Natural killer cell (primary cell): ENCODE measurements at regions not wholly inside any gene's neighbourhood (a gene's known extent, or its start where the extent isn't known, plus 50 kb on each side); places are given as distances from the start of the nearest gene placed in this dataset.

Source experiments
- ATAC-seq, 3 donors: fragments of 150-1000 bp in 2 of 3; fragments of 200-7000 bp in 1 of 3; cut with Tn5 transposase; 1 replicate in 1 of 3; 2 replicates in 2 of 3; pipeline ENCODE4 v1.10.0; 2021; ENCODE audit warnings: mild to moderate bottlenecking in 2 of 3, moderate library complexity in 2 of 3
- DNase-seq, 2 donors: peaks; one replicate each; pipeline versions ENCODE4 v3.0.0 to v3.0.0-alpha.2; 2013 to 2021; ENCODE audit warnings: mixed read lengths in 1 of 2
- H3K27ac ChIP-seq: one replicate; pipeline ENCODE4 v1.5.1; 2013; ENCODE audit warnings: mild to moderate bottlenecking, low read length
- H3K27me3 ChIP-seq: one replicate; pipeline ENCODE4 v1.6.1; 2013; ENCODE audit warnings: low read length; ENCODE audit not compliant: control insufficient read depth, insufficient read depth
- H3K36me3 ChIP-seq: one replicate; pipeline ENCODE4 v1.6.1; 2013; ENCODE audit warnings: low read length; ENCODE audit not compliant: control insufficient read depth, insufficient read depth
- H3K4me1 ChIP-seq: one replicate; pipeline ENCODE4 v1.6.1; 2013; ENCODE audit warnings: low read length; ENCODE audit not compliant: control insufficient read depth, insufficient read depth
- H3K4me3 ChIP-seq: one replicate; pipeline ENCODE4 v1.5.1; 2013; ENCODE audit warnings: low read length
- H3K9me3 ChIP-seq: one replicate; pipeline ENCODE4 v1.6.1; 2013; ENCODE audit warnings: low read length; ENCODE audit not compliant: control insufficient read depth, insufficient read depth
- H3K27ac Mint-ChIP-seq, 2 donors: one replicate each; pipeline ENCODE4 v1.8.0; 2022; ENCODE audit warnings: mild to moderate bottlenecking in 2 of 2, mixed read lengths in 2 of 2, moderate library complexity in 1 of 2
- H3K27me3 Mint-ChIP-seq, 2 donors: one replicate each; pipeline ENCODE4 v1.8.0; 2022; ENCODE audit warnings: low read depth in 2 of 2, mixed read lengths in 2 of 2
- H3K36me3 Mint-ChIP-seq: one replicate; pipeline ENCODE4 v1.8.0; 2022; ENCODE audit warnings: mixed read lengths
- H3K4me1 Mint-ChIP-seq, 2 donors: one replicate each; pipeline ENCODE4 v1.8.0; 2022; ENCODE audit warnings: mixed read lengths in 2 of 2
- H3K4me3 Mint-ChIP-seq: one replicate; pipeline ENCODE4 v1.8.0; 2022; ENCODE audit warnings: mild to moderate bottlenecking, moderate library complexity, mixed read lengths
- H3K9me3 Mint-ChIP-seq, 2 donors: one replicate each; pipeline ENCODE4 v1.8.0; 2022; ENCODE audit warnings: mixed read lengths in 2 of 2
- CTCF ChIP-seq: fragments of 200-600 bp; IDR thresholded peaks from one replicate; pipeline ENCODE4 v1.8.0; 2022; ENCODE audit warnings: antibody characterized with exemption
- WGBS: methylation state at CpG from one replicate; pipeline ENCODE4 v1.1.7; 2013; ENCODE audit warnings: missing lambda C conversion rate; ENCODE audit not compliant: insufficient coverage; 5-methylcytosine and 5-hydroxymethylcytosine counted together
- intact Hi-C: fragments of 100-400 bp; cut with micrococcal nuclease; formaldehyde crosslinking; loops from one replicate; pipeline ENCODE4 v1.14.2; 2022

GRCh38 chr3:144286235-144286910, 314.8 kb downstream of the DIPK2A start:
- no peaks in the 10 kb centered on the region for H3K27me3 ChIP-seq
- no peak overlapping the region for H3K4me3 ChIP-seq
- peaks cover 2 to 3% of the 10 kb centered on the region in 2 donors for H3K9me3 Mint-ChIP-seq
- no peak overlapping the region for H3K4me3 Mint-ChIP-seq
- no peaks in the 10 kb centered on the region for H3K9me3 ChIP-seq
- no peak for DNase-seq
- H3K4me1 ChIP-seq, result no peaks in the 10 kb centered on the region
- WGBS, result 84% methylated on average over 4 of the region's 6 CpGs
- no peaks in the 10 kb centered on the region for H3K4me1 Mint-ChIP-seq
- no peak overlapping the region for H3K27ac Mint-ChIP-seq
- H3K27ac ChIP-seq, result no peak overlapping the region
- no peak for ATAC-seq
- H3K27me3 Mint-ChIP-seq, result no peaks in the 10 kb centered on the region
- no peaks in the 10 kb centered on the region for H3K36me3 Mint-ChIP-seq
- H3K36me3 ChIP-seq, result no peaks in the 10 kb centered on the region
- intact Hi-C loops, result no loop called here
- TF ChIP-seq CTCF, result no peak

GRCh38 chr3:144287001-144287400, 315.4 kb downstream of the DIPK2A start:
- no peaks in the 10 kb centered on the region for H3K27me3 ChIP-seq
- no peak for ATAC-seq
- DNase-seq, result no peak
- intact Hi-C loops, result no loop called here
- Mint-ChIP-seq H3K4me3 (no peak overlapping the region), H3K9me3 (peaks cover 2 to 3% of the 10 kb centered on the region in 2 donors), H3K27me3 (no peaks in the 10 kb centered on the region), H3K36me3 (no peaks in the 10 kb centered on the region), H3K27ac (no peak overlapping the region), H3K4me1 (no peaks in the 10 kb centered on the region)
- H3K4me1 ChIP-seq, result no peaks in the 10 kb centered on the region
- H3K4me3 ChIP-seq, result no peak overlapping the region
- WGBS, result 78% methylated on average over 1 of the region's 1 CpG
- no peaks in the 10 kb centered on the region for H3K9me3 ChIP-seq
- H3K27ac ChIP-seq, result no peak overlapping the region
- TF ChIP-seq CTCF, result no peak
- no peaks in the 10 kb centered on the region for H3K36me3 ChIP-seq

- intact Hi-C loops, result no loop called here
- Histone ChIP-seq H3K36me3 (no peaks in the 10 kb centered on the region), H3K27me3 (no peaks in the 10 kb centered on the region), H3K4me1 (no peaks in the 10 kb centered on the region), H3K9me3 (no peaks in the 10 kb centered on the region), H3K27ac (no peak overlapping the region), H3K4me3 (no peak overlapping the region)
- H3K27me3 Mint-ChIP-seq, result no peaks in the 10 kb centered on the region
- H3K36me3 Mint-ChIP-seq, result no peaks in the 10 kb centered on the region
- no peak overlapping the region for H3K27ac Mint-ChIP-seq
- H3K9me3 Mint-ChIP-seq, result peaks cover 3 to 6% of the 10 kb centered on the region in 2 donors
- DNase-seq (no peak), ATAC-seq (no peak)
- no peak overlapping the region for H3K4me3 Mint-ChIP-seq
- WGBS, result 88% methylated on average over 2 of the region's 3 CpGs
- TF ChIP-seq CTCF, result no peak
- no peaks in the 10 kb centered on the region for H3K4me1 Mint-ChIP-seq
Measured at GRCh38 chr3:144289057-144289456, 317.4 kb downstream of the DIPK2A start.
